ENCODE measurements at regions not wholly inside any gene's neighbourhood (a gene's known extent, or its start where the extent isn't known, plus 50 kb on each side); places are given as distances from the start of the nearest gene placed in this dataset.
"Not testable (repeated sequence)": the region's sequence is repeated elsewhere in the genome, so short reads cannot be mapped to it uniquely, and the experiment has no call there.

- DNase-seq (ENCODE audit: low read depth in 2 of 3, low spot score in 2 of 3), result not testable (repeated sequence)
These were observed 52.5 kb upstream of the CCDC71L start for GRCh38 chr7:106713452-106713851.

GRCh38 chr7:106714590-106715442 lies 53.9 kb upstream of the CCDC71L start:
- DNase-seq (ENCODE audit: low read depth in 2 of 3, low spot score in 2 of 3), result not testable (repeated sequence)

- no peak for DNase-seq (ENCODE audit: low read depth in 2 of 3, low spot score in 2 of 3)
These were observed 54.8 kb upstream of the CCDC71L start for GRCh38 chr7:106715730-106716129.

GRCh38 chr7:106717254-106717954 lies 56.4 kb upstream of the CCDC71L start:
- no peak for DNase-seq (ENCODE audit: low read depth in 2 of 3, low spot score in 2 of 3)

- peak in 2 of 3 experiments; percentile 41 for DNase-seq (ENCODE audit: low read depth in 2 of 3, low spot score in 2 of 3)
These were observed 57.3 kb upstream of the CCDC71L start for GRCh38 chr7:106717955-106718871.

GRCh38 chr7:106720641-106721040 lies 59.7 kb upstream of the CCDC71L start:
- DNase-seq (ENCODE audit: low read depth in 2 of 3, low spot score in 2 of 3), result no peak

GRCh38 chr7:106721816-106722785 lies 61.1 kb upstream of the CCDC71L start:
- no peak for DNase-seq (ENCODE audit: low read depth in 2 of 3, low spot score in 2 of 3)

GRCh38 chr7:106723398-106723797 lies 62.4 kb upstream of the CCDC71L start:
- DNase-seq (ENCODE audit: low read depth in 2 of 3, low spot score in 2 of 3), result no peak

- DNase-seq (ENCODE audit: low read depth in 2 of 3, low spot score in 2 of 3), result no peak
These were observed 68.9 kb upstream of the CCDC71L start for GRCh38 chr7:106729720-106730385.

- no peak for DNase-seq (ENCODE audit: low read depth in 2 of 3, low spot score in 2 of 3)
These were observed 70.2 kb upstream of the CCDC71L start for GRCh38 chr7:106731187-106731586.

- DNase-seq (ENCODE audit: low read depth in 2 of 3, low spot score in 2 of 3), result no peak
These were observed 70.9 kb upstream of the CCDC71L start for GRCh38 chr7:106731646-106732444.

- no peak for DNase-seq (ENCODE audit: low read depth in 2 of 3, low spot score in 2 of 3)
These were observed 74.7 kb upstream of the CCDC71L start for GRCh38 chr7:106735637-106736036.

GRCh38 chr7:106736123-106736507 lies 75.2 kb upstream of the CCDC71L start:
- DNase-seq (ENCODE audit: low read depth in 2 of 3, low spot score in 2 of 3), result no peak

GRCh38 chr7:106736508-106737201 lies 75.7 kb upstream of the CCDC71L start:
- no peak for DNase-seq (ENCODE audit: low read depth in 2 of 3, low spot score in 2 of 3)

GRCh38 chr7:106737202-106737562 lies 76.2 kb upstream of the CCDC71L start:
- DNase-seq (ENCODE audit: low read depth in 2 of 3, low spot score in 2 of 3), result no peak

- no peak for DNase-seq (ENCODE audit: low read depth in 2 of 3, low spot score in 2 of 3)
These were observed 79.8 kb upstream of the CCDC71L start for GRCh38 chr7:106740806-106741205.

- DNase-seq (ENCODE audit: low read depth in 2 of 3, low spot score in 2 of 3), result no peak
These were observed 83.7 kb upstream of the CCDC71L start for GRCh38 chr7:106744563-106745091.

GRCh38 chr7:106747301-106747700 lies 86.3 kb upstream of the CCDC71L start:
- not testable (repeated sequence) for DNase-seq (ENCODE audit: low read depth in 2 of 3, low spot score in 2 of 3)
